Endothelial cell of umbilical vein (primary cell): ENCODE measurements at regions not wholly inside any gene's neighbourhood (a gene's known extent, or its start where the extent isn't known, plus 50 kb on each side); places are given as distances from the start of the nearest gene placed in this dataset.

Source experiments
- BruUV-seq: library from RNA; stranded (reverse); fragments of 400-500 nt; replicated peaks from 2 replicates; lab custom pipeline; 2021; lab: Mats Ljungman, UMichigan
- CTCF ChIA-PET: fragments of 300-600, 350-600 bp; sonication (Branson Sonifier 250); formaldehyde crosslinking; loops from one replicate; lab custom pipeline; 2021; ENCODE audit warnings: antibody characterized with exemption, inconsistent platforms; lab: Charles Lee
- POLR2A ChIA-PET: fragments of 300-600, 350-600 bp; sonication (Branson Sonifier 250); formaldehyde crosslinking; loops from one replicate; lab custom pipeline; 2021; ENCODE audit warnings: antibody characterized with exemption, inconsistent platforms; lab: Charles Lee
- DNase-seq: peaks from one replicate; pipeline ENCODE4 v3.0.0-alpha.2; 2011; ENCODE audit warnings: low read depth, low spot score
- FAIRE-seq: peaks from 2 replicates; lab custom pipeline; 2011; peaks lifted over from hg19 to GRCh38; lab: Jason Lieb, UNC
- H2AFZ ChIP-seq: 2 replicates; pipeline ENCODE4 v1.6.0; 2012; ENCODE audit warnings: low read depth, low read length, control low read depth, inconsistent platforms
- H3K27ac ChIP-seq: 2 replicates; pipeline ENCODE4 v1.5.1; 2011; ENCODE audit warnings: low read depth, mild to moderate bottlenecking, control low read depth, low read length, moderate library complexity; ENCODE audit not compliant: insufficient read depth
- H3K27me3 ChIP-seq, 2 experiments: 2 replicates each; pipeline versions ENCODE4 v1.6.0 to v1.6.1; 2011; ENCODE audit warnings: low read length in 2 of 2, mixed read lengths in 1 of 2; ENCODE audit not compliant: control insufficient read depth in 2 of 2, insufficient read depth in 2 of 2
- H3K36me3 ChIP-seq, 2 experiments: 2 replicates in 1 of 2; 3 replicates in 1 of 2; pipeline ENCODE4 v1.5.1; 2011; ENCODE audit warnings: low read length in 2 of 2, mild to moderate bottlenecking in 1 of 2, moderate library complexity in 1 of 2; ENCODE audit not compliant: control insufficient read depth in 2 of 2, insufficient read depth in 2 of 2; ENCODE audit errors: extremely low read depth in 1 of 2
- H3K4me1 ChIP-seq: 3 replicates; pipeline ENCODE4 v1.5.1; 2011; ENCODE audit warnings: mild to moderate bottlenecking, low read length; ENCODE audit not compliant: control insufficient read depth, insufficient read depth; ENCODE audit errors: extremely low read depth
- H3K4me2 ChIP-seq: 2 replicates; pipeline ENCODE4 v1.6.1; 2011; ENCODE audit warnings: low read length, control low read depth, mixed read lengths; ENCODE audit not compliant: insufficient read depth
- H3K4me3 ChIP-seq, 3 experiments: fragments of 200-600 bp in 1 of 3; sonication (generic), shearing (Covaris generic) in 1 of 3; replicated peaks in 1 of 3; 2 replicates each; pipeline ENCODE4 v1.5.1; 2011 to 2016; ENCODE audit warnings: control low read depth in 3 of 3, low read length in 3 of 3, mild to moderate bottlenecking in 2 of 3, inconsistent platforms in 1 of 3, low read depth in 1 of 3, moderate library complexity in 1 of 3; ENCODE audit not compliant: insufficient read depth in 1 of 3
- H3K79me2 ChIP-seq: 2 replicates; pipeline ENCODE4 v1.6.0; 2012; ENCODE audit warnings: low read length, inconsistent platforms; ENCODE audit not compliant: control insufficient read depth, insufficient read depth
- H3K9ac ChIP-seq: replicated peaks from 2 replicates; pipeline ENCODE3; 2011; ENCODE audit warnings: low read length, control low read depth; ENCODE audit not compliant: insufficient read depth; ENCODE audit errors: extremely low read depth
- H3K9me1 ChIP-seq: replicated peaks from 3 replicates; pipeline ENCODE4 v1.6.0; 2011; ENCODE audit warnings: mild to moderate bottlenecking, low read length; ENCODE audit not compliant: control insufficient read depth, insufficient read depth; ENCODE audit errors: extremely low read depth
- H3K9me3 ChIP-seq: replicated peaks from 2 replicates; pipeline ENCODE4 v1.5.1; 2012; ENCODE audit warnings: low read length, inconsistent platforms; ENCODE audit not compliant: control insufficient read depth, insufficient read depth
- H4K20me1 ChIP-seq: replicated peaks from 2 replicates; pipeline ENCODE3; 2011; ENCODE audit warnings: mild to moderate bottlenecking, low read length; ENCODE audit not compliant: control insufficient read depth, insufficient read depth; ENCODE audit errors: extremely low read depth
- CTCF ChIP-seq, 2 donors: IDR thresholded peaks; 1 replicate in 1 of 2; 2 replicates in 1 of 2; pipeline ENCODE4 v1.5.1; 2011; ENCODE audit warnings: low read length in 2 of 2, mild to moderate bottlenecking in 2 of 2, moderate library complexity in 2 of 2, control low read depth in 1 of 2, inconsistent platforms in 1 of 2, low read depth in 1 of 2; ENCODE audit not compliant: insufficient read depth in 1 of 2; ENCODE audit errors: extremely low read depth in 1 of 2
- EZH2 ChIP-seq: IDR thresholded peaks from 2 replicates; pipeline ENCODE4 v1.6.1; 2012; ENCODE audit warnings: borderline replicate concordance, low read depth, mild to moderate bottlenecking, moderate library complexity, low read length, inconsistent platforms; ENCODE audit not compliant: severe bottlenecking
- FOS ChIP-seq: IDR thresholded peaks from 2 replicates; pipeline ENCODE4 v1.6.1; 2011; ENCODE audit warnings: mild to moderate bottlenecking, low read length, moderate library complexity, borderline replicate concordance; ENCODE audit not compliant: insufficient read depth
- GATA2 ChIP-seq: IDR thresholded peaks from 2 replicates; pipeline ENCODE4 v1.7.0; 2011; ENCODE audit warnings: low read depth, mild to moderate bottlenecking, moderate library complexity, mixed read lengths, low read length; ENCODE audit not compliant: insufficient read length, insufficient read depth
- JUN ChIP-seq: IDR thresholded peaks from 2 replicates; pipeline ENCODE4 v1.6.1; 2011; ENCODE audit warnings: borderline replicate concordance, low read depth; ENCODE audit not compliant: insufficient read length, insufficient read depth
- MYC ChIP-seq: IDR thresholded peaks from one replicate; pipeline ENCODE4 v1.6.1; 2011; ENCODE audit warnings: mild to moderate bottlenecking, low read depth, low read length
- POLR2A ChIP-seq: IDR thresholded peaks from 2 replicates; pipeline ENCODE4 v1.6.1; 2012; ENCODE audit warnings: low read depth, mild to moderate bottlenecking, control low read depth, low read length
- POLR2AphosphoS5 ChIP-seq: IDR thresholded peaks from 2 replicates; pipeline ENCODE4 v1.6.1; 2012; ENCODE audit warnings: low read depth, mild to moderate bottlenecking, control low read depth, low read length, moderate library complexity; ENCODE audit not compliant: insufficient read depth
- dilution Hi-C: fragments of 300-500 bp; cut with MboI; formaldehyde crosslinking; loops from one replicate; pipeline ENCODE4 v1.15.0; 2019; ENCODE audit warnings: low sequenced_read_pairs; ENCODE audit not compliant: extremely low pct_ligation_motif_present
- intact Hi-C: fragments of 100-400 bp; cut with micrococcal nuclease; formaldehyde crosslinking; loops from one replicate; pipeline ENCODE4 v1.10.0; 2022
- TF ChIP-seq, protein P1 (sequence below): IDR thresholded peaks from 2 replicates; pipeline ENCODE4 v1.6.1; 2011; ENCODE audit not compliant: insufficient read depth, insufficient read length

GRCh38 chr6:137989664-137990063 is 117.6 kb downstream of the PERP start:
- no peaks in the 10 kb centered on the region for H3K79me2 ChIP-seq
- TF ChIP-seq EZH2: no peak
- H3K4me2 ChIP-seq: no peak overlapping the region
- H3K9me1 ChIP-seq: no peaks in the 10 kb centered on the region
- H3K4me1 ChIP-seq: no peaks in the 10 kb centered on the region
- BruUV-seq: no TSS peak
- no peak overlapping the region for H2AFZ ChIP-seq
- DNase-seq: no peak
- no peaks in the 10 kb centered on the region for H3K27me3 ChIP-seq
- H4K20me1 ChIP-seq: no peaks in the 10 kb centered on the region
- dilution Hi-C loops: no loop called here
- no peak overlapping the region for H3K9ac ChIP-seq
- POLR2A ChIA-PET: no interaction called here
- no peak overlapping the region for H3K27ac ChIP-seq
- CTCF ChIA-PET: interaction anchor here (0.7 to 1.8 kb wide), 3 partner anchors 11 to 285 kb away, joined by 3 to 4 read pairs (median 4); no protein-coding TSS in a partner anchor
- no peak for FAIRE-seq
- no peak overlapping the region for H3K4me3 ChIP-seq
- no peaks in the 10 kb centered on the region for H3K36me3 ChIP-seq
- intact Hi-C loops: no loop called here
- H3K9me3 ChIP-seq: no peaks in the 10 kb centered on the region

DNA sequence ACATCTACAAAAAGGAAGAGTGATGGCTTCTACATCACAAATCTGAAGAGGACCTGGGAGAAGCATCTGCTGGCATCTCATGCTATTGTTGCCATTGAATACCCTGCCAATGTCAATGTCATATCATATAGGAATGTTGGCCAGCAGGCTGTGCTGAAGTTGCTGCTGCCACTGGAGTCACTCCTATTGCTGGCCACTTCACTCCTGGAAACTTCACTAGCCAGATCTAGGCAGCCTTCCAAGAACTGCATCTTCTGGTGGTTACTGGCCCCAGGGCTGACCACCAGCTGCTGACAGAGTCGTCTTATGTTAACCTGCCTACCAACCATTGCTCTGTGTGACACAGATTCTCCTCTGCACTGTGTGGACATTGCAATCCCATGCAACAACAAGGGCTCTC is 111.8 kb downstream of the PERP start:
- no peaks in the 10 kb centered on the region for H3K9me1 ChIP-seq
- DNase-seq (no peak), FAIRE-seq (no peak)
- H3K4me2 ChIP-seq: no peak overlapping the region
- TF ChIP-seq POLR2A (no peak), POLR2AphosphoS5 (no peak), EZH2 (no peak), JUN (no peak), GATA2 (no peak), CTCF (IDR thresholded peaks at IDR 0.05; ENCODE audit: extremely low read depth in 1 of 2, insufficient read depth in 1 of 2, low read depth in 1 of 2, low read length in 2 of 2) (no peak), FOS (no peak), MYC (no peak)
- TF ChIP-seq, protein P1, sequence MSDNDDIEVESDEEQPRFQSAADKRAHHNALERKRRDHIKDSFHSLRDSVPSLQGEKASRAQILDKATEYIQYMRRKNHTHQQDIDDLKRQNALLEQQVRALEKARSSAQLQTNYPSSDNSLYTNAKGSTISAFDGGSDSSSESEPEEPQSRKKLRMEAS: no peak
- H3K36me3 ChIP-seq: no peaks in the 10 kb centered on the region
- H3K4me3 ChIP-seq: no peak overlapping the region
- H3K27me3 ChIP-seq: no peaks in the 10 kb centered on the region
- no peaks in the 10 kb centered on the region for H3K9me3 ChIP-seq
- H3K4me1 ChIP-seq: no peaks in the 10 kb centered on the region
- BruUV-seq: no TSS peak
- intact Hi-C loops: no loop called here
- H2AFZ ChIP-seq: no peak overlapping the region
- H4K20me1 ChIP-seq: no peaks in the 10 kb centered on the region
- dilution Hi-C loops: no loop called here
- H3K79me2 ChIP-seq: no peaks in the 10 kb centered on the region
- ChIA-PET POLR2A (no interaction called here), CTCF (interaction anchor here (1.0 to 1.1 kb wide), 2 partner anchors 15 to 291 kb away, joined by 3 read pairs; no protein-coding TSS in a partner anchor)
- no peak overlapping the region for H3K27ac ChIP-seq
- no peak overlapping the region for H3K9ac ChIP-seq
